Nucleus accumbens (tissue), 56 donors: ENCODE measurements at regions not wholly inside any gene's neighbourhood (a gene's known extent, or its start where the extent isn't known, plus 50 kb on each side); places are given as distances from the start of the nearest gene placed in this dataset.

ENCODE experiments used
- DNase-seq, 56 donors: peaks; one replicate each; lab custom pipeline; 2025; lab: John Stamatoyannopoulos, UW

- no peak for DNase-seq
Observed at GRCh38 chr14:101113108-101113612, 209.6 kb upstream of the RTL1 start.

- DNase-seq, result no peak
Observed at GRCh38 chr14:101113835-101114725, 210.6 kb upstream of the RTL1 start.

- DNase-seq, result no peak
Observed at GRCh38 chr14:101114726-101115515, 211.4 kb upstream of the RTL1 start.

- DNase-seq, result no peak
Observed at GRCh38 chr14:101115652-101116051, 212.1 kb upstream of the RTL1 start.

GRCh38 chr14:101116065-101116464 is 212.5 kb upstream of the RTL1 start:
- no peak for DNase-seq

GRCh38 chr14:101116486-101117130 is 213.1 kb upstream of the RTL1 start:
- DNase-seq, result no peak

- no peak for DNase-seq
Observed at GRCh38 chr14:101117543-101117942, 214.0 kb upstream of the RTL1 start.

- DNase-seq, result no peak
Observed at GRCh38 chr14:101118233-101118632, 214.7 kb upstream of the RTL1 start.

GRCh38 chr14:101118746-101119591 is 215.4 kb upstream of the RTL1 start:
- no peak for DNase-seq

GRCh38 chr14:101119830-101120571 is 216.5 kb upstream of the RTL1 start:
- DNase-seq, result no peak

- DNase-seq, result peak in 9 of 56 donors; percentile 18 to 48 (median 23)
Observed at GRCh38 chr14:101120641-101121507, 217.4 kb upstream of the RTL1 start.

GRCh38 chr14:101121508-101122139 is 218.1 kb upstream of the RTL1 start:
- no peak for DNase-seq

GRCh38 chr14:101122237-101123141 is 219.0 kb upstream of the RTL1 start:
- DNase-seq, result no peak

- peak in 9 of 56 donors; percentile 18 to 56 (median 35) for DNase-seq
Observed at GRCh38 chr14:101123618-101124510, 220.3 kb upstream of the RTL1 start.

GRCh38 chr14:101124815-101125214 is 221.3 kb upstream of the RTL1 start:
- DNase-seq, result no peak

- DNase-seq, result no peak
Observed at GRCh38 chr14:101125313-101125712, 221.8 kb upstream of the RTL1 start.
